Ishikawa (cell line): ENCODE measurements at regions not wholly inside any gene's neighbourhood (a gene's known extent, or its start where the extent isn't known, plus 50 kb on each side); places are given as distances from the start of the nearest gene placed in this dataset.

Experiments
- EP300 ChIP-seq: IDR thresholded peaks from 2 replicates; pipeline ENCODE4 v1.6.1; 2012; ENCODE audit warnings: borderline replicate concordance
- FOXM1 ChIP-seq: IDR thresholded peaks from 2 replicates; pipeline ENCODE4 v1.6.1; 2012; ENCODE audit warnings: low read depth, borderline replicate concordance
- YY1 ChIP-seq: IDR thresholded peaks from 2 replicates; pipeline ENCODE4 v1.6.1; 2012; ENCODE audit warnings: low read depth
- TF ChIP-seq, protein P1 (sequence below): IDR thresholded peaks from 2 replicates; pipeline ENCODE4 v1.6.1; 2012
- TF ChIP-seq, protein P2 (sequence below): IDR thresholded peaks from 2 replicates; pipeline ENCODE4 v1.6.1; 2012
- TF ChIP-seq, protein P3 (sequence below): IDR thresholded peaks from 2 replicates; pipeline ENCODE4 v1.6.1; 2012; ENCODE audit warnings: low read depth, mild to moderate bottlenecking

DNA sequence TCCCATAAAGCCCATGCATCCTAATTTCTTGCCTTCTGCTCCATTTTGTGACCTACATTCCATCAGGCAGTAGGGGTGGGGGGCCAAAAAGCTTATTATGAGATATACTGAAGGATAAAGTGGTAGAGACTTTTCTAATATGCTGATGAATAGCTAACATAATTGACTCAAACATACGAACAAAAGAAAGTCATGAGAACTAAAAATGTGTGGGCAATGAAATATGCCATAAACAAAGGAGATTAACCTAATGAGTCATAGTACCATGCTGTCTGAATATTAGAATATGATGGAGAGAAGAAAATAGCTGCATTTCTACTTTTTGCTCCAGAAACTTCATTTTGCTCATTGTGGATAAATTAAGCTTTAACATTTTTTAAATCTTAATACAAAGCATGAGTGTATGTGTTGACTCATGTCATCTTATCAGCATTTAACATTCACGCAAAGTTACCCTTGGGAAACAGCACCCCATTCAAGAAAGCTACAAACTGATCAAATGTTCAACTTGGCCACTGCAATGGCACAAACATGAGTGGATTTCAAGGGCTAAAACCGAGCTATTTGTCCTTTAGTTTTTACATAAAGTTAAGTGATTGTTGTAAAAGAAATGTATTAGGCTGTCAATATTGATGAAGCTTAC, 64.0 kb upstream of the DIO2 start:
- TF ChIP-seq, protein P1, sequence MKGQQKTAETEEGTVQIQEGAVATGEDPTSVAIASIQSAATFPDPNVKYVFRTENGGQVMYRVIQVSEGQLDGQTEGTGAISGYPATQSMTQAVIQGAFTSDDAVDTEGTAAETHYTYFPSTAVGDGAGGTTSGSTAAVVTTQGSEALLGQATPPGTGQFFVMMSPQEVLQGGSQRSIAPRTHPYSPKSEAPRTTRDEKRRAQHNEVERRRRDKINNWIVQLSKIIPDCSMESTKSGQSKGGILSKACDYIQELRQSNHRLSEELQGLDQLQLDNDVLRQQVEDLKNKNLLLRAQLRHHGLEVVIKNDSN, result no peak
- TF ChIP-seq YY1 (no peak), FOXM1 (no peak), EP300 (no peak)
- TF ChIP-seq, protein P2, sequence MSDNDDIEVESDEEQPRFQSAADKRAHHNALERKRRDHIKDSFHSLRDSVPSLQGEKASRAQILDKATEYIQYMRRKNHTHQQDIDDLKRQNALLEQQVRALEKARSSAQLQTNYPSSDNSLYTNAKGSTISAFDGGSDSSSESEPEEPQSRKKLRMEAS, result no peak
- TF ChIP-seq, protein P3, sequence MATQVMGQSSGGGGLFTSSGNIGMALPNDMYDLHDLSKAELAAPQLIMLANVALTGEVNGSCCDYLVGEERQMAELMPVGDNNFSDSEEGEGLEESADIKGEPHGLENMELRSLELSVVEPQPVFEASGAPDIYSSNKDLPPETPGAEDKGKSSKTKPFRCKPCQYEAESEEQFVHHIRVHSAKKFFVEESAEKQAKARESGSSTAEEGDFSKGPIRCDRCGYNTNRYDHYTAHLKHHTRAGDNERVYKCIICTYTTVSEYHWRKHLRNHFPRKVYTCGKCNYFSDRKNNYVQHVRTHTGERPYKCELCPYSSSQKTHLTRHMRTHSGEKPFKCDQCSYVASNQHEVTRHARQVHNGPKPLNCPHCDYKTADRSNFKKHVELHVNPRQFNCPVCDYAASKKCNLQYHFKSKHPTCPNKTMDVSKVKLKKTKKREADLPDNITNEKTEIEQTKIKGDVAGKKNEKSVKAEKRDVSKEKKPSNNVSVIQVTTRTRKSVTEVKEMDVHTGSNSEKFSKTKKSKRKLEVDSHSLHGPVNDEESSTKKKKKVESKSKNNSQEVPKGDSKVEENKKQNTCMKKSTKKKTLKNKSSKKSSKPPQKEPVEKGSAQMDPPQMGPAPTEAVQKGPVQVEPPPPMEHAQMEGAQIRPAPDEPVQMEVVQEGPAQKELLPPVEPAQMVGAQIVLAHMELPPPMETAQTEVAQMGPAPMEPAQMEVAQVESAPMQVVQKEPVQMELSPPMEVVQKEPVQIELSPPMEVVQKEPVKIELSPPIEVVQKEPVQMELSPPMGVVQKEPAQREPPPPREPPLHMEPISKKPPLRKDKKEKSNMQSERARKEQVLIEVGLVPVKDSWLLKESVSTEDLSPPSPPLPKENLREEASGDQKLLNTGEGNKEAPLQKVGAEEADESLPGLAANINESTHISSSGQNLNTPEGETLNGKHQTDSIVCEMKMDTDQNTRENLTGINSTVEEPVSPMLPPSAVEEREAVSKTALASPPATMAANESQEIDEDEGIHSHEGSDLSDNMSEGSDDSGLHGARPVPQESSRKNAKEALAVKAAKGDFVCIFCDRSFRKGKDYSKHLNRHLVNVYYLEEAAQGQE, result no peak
